BE2C (cell line): ENCODE measurements at regions not wholly inside any gene's neighbourhood (a gene's known extent, or its start where the extent isn't known, plus 50 kb on each side); places are given as distances from the start of the nearest gene placed in this dataset.

Experiments used
- DNase-seq: peaks from one replicate; pipeline ENCODE4 v3.0.0-alpha.2; 2020
- H3K27me3 ChIP-seq: fragments of 250-450 bp; sonication (Bioruptor Pico); 2 replicates; pipeline ENCODE4 v1.5.1; 2020; ENCODE audit warnings: mild to moderate bottlenecking
- H3K36me3 ChIP-seq: fragments of 250-450 bp; sonication (Bioruptor Pico); 2 replicates; pipeline ENCODE4 v1.5.1; 2020; ENCODE audit warnings: mild to moderate bottlenecking
- H3K4me1 ChIP-seq: fragments of 250-450 bp; sonication (Bioruptor Pico); 2 replicates; pipeline ENCODE4 v1.5.1; 2020
- H3K4me3 ChIP-seq: 2 replicates; pipeline ENCODE4 v1.5.1; 2011; ENCODE audit warnings: low read depth, low read length
- H3K9me3 ChIP-seq: fragments of 250-450 bp; sonication (Bioruptor Pico); 2 replicates; pipeline ENCODE4 v1.5.1; 2020
- CTCF ChIP-seq: IDR thresholded peaks from 2 replicates; pipeline ENCODE4 v1.5.1; 2012; ENCODE audit warnings: mild to moderate bottlenecking, low read depth, low read length

GRCh38 chr7:88480271-88480670 lies 173.6 kb upstream of the STEAP4 start:
- no peaks in the 10 kb centered on the region for H3K27me3 ChIP-seq
- H3K4me1 ChIP-seq = no peaks in the 10 kb centered on the region
- TF ChIP-seq CTCF = no peak
- H3K36me3 ChIP-seq = no peaks in the 10 kb centered on the region
- no peaks in the 10 kb centered on the region for H3K9me3 ChIP-seq
- DNase-seq = no peak
- no peak overlapping the region for H3K4me3 ChIP-seq

DNA sequence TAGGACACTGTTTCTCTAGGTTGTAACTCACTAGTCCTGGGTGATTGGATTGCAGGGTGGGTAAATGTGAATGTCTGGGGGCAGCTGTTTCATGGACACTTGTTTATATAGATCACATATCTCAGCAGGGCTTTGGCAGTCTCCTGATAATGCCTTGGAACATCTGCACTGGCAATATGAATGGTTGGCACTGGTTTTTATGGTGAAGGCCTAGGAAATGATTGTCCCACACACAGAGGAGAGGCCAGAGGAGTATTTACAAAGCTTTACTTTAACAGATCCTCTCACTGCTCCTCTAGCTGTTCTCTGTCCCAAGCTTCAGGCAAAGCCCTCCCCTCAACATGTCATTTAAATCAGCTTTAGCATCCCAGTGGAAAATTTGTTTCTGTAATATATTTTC lies 171.3 kb upstream of the STEAP4 start:
- no peaks in the 10 kb centered on the region for H3K9me3 ChIP-seq
- TF ChIP-seq CTCF = no peak
- no peak for DNase-seq
- no peaks in the 10 kb centered on the region for H3K36me3 ChIP-seq
- H3K4me1 ChIP-seq = no peaks in the 10 kb centered on the region
- no peaks in the 10 kb centered on the region for H3K27me3 ChIP-seq
- no peak overlapping the region for H3K4me3 ChIP-seq

DNA sequence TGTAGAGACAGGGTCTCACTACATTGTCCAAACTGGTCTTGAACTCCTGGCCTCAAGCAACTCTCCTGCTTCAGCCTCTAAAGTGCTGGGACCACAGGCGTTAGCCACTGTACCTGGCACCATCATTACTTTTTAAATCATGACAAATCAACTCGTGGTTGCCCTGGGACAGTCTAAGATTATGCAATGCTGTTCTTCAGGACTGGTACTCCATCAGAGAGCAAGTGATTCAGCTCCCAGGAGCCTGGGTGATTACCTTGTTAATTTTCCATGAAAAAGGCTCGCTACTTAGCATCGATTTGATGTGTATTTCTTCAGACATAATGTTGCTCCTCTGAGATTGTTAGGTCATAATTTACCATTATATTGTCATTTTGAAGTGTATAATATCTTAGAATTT lies 158.9 kb upstream of the STEAP4 start:
- no peak overlapping the region for H3K4me3 ChIP-seq
- H3K4me1 ChIP-seq = no peaks in the 10 kb centered on the region
- no peaks in the 10 kb centered on the region for H3K36me3 ChIP-seq
- no peaks in the 10 kb centered on the region for H3K27me3 ChIP-seq
- no peaks in the 10 kb centered on the region for H3K9me3 ChIP-seq
- DNase-seq = no peak
- TF ChIP-seq CTCF = no peak

- no peak overlapping the region for H3K4me3 ChIP-seq
- no peaks in the 10 kb centered on the region for H3K27me3 ChIP-seq
- H3K36me3 ChIP-seq = no peaks in the 10 kb centered on the region
- H3K9me3 ChIP-seq = no peaks in the 10 kb centered on the region
- no peaks in the 10 kb centered on the region for H3K4me1 ChIP-seq
- no peak for TF ChIP-seq CTCF
- no peak for DNase-seq
Measured at GRCh38 chr7:88462799-88463198, 156.1 kb upstream of the STEAP4 start.

- no peaks in the 10 kb centered on the region for H3K9me3 ChIP-seq
- no peaks in the 10 kb centered on the region for H3K27me3 ChIP-seq
- TF ChIP-seq CTCF = no peak
- no peaks in the 10 kb centered on the region for H3K4me1 ChIP-seq
- DNase-seq = no peak
- no peak overlapping the region for H3K4me3 ChIP-seq
- H3K36me3 ChIP-seq = no peaks in the 10 kb centered on the region
Measured at GRCh38 chr7:88460650-88461049, 154.0 kb upstream of the STEAP4 start.

DNA sequence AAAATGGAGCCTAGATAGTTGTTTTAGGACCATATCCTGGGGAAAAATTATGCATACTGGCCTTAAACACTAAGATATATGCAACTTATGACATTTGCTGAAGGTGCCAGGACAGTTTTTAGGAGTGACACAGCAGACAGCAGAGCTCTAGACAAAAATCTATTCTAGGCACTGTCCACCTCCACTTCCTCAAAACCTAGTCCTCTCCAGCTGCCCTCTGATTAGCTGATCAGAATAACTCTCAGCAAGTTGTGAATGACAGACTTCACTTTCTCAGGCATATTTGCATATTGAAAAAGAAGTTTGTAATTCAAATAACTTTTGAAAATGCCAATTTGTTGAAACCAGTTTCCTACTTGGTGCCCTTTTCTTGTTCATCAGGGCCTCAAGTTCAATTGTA lies 152.3 kb upstream of the STEAP4 start:
- H3K9me3 ChIP-seq = no peaks in the 10 kb centered on the region
- no peaks in the 10 kb centered on the region for H3K4me1 ChIP-seq
- DNase-seq = no peak
- H3K27me3 ChIP-seq = no peaks in the 10 kb centered on the region
- TF ChIP-seq CTCF = no peak
- H3K36me3 ChIP-seq = no peaks in the 10 kb centered on the region
- H3K4me3 ChIP-seq = no peak overlapping the region
